Fibroblast of lung (primary cell): ENCODE measurements at regions not wholly inside any gene's neighbourhood (a gene's known extent, or its start where the extent isn't known, plus 50 kb on each side); places are given as distances from the start of the nearest gene placed in this dataset.
"Not testable (repeated sequence)": the region's sequence is repeated elsewhere in the genome, so short reads cannot be mapped to it uniquely, and the experiment has no call there.

Source experiments
- DNase-seq, 2 donors: peaks; one replicate each; pipeline versions ENCODE4 v3.0.0 to v3.0.0-alpha.2; 2010; ENCODE audit warnings: low read depth in 2 of 2
- H2AFZ ChIP-seq: 2 replicates; pipeline ENCODE4 v1.5.1; 2012; ENCODE audit warnings: low read length, control low read depth, inconsistent platforms
- H3K27ac ChIP-seq: 2 replicates; pipeline ENCODE4 v1.5.1; 2011; ENCODE audit warnings: low read length, control low read depth; ENCODE audit not compliant: insufficient read depth
- H3K27me3 ChIP-seq: 2 replicates; pipeline ENCODE4 v1.5.1; 2011; ENCODE audit warnings: mild to moderate bottlenecking, low read length; ENCODE audit not compliant: control insufficient read depth, insufficient read depth
- H3K36me3 ChIP-seq: 2 replicates; pipeline ENCODE4 v1.5.1; 2011; ENCODE audit warnings: low read length; ENCODE audit not compliant: control insufficient read depth, insufficient read depth
- H3K4me1 ChIP-seq: 2 replicates; pipeline ENCODE4 v1.5.1; 2011; ENCODE audit warnings: low read length; ENCODE audit not compliant: control insufficient read depth, insufficient read depth; ENCODE audit errors: extremely low read depth
- H3K4me2 ChIP-seq: 2 replicates; pipeline ENCODE4 v1.5.1; 2011; ENCODE audit warnings: low read length, control low read depth; ENCODE audit not compliant: insufficient read depth; ENCODE audit errors: extremely low read depth
- H3K4me3 ChIP-seq, 4 experiments: fragments of 200-600 bp in 1 of 4; sonication (generic) in 1 of 4; replicated peaks in 1 of 4; 2 replicates each; pipeline ENCODE4 v1.5.1; 2011 to 2016; ENCODE audit warnings: low read length in 4 of 4, low read depth in 3 of 4, mild to moderate bottlenecking in 3 of 4, control low read depth in 2 of 4, inconsistent platforms in 1 of 4, mixed read lengths in 1 of 4; ENCODE audit not compliant: insufficient read depth in 1 of 4; ENCODE audit errors: control extremely low read depth in 1 of 4
- H3K79me2 ChIP-seq: 2 replicates; pipeline ENCODE4 v1.5.1; 2012; ENCODE audit warnings: mild to moderate bottlenecking, low read length, inconsistent platforms; ENCODE audit not compliant: control insufficient read depth, insufficient read depth
- H3K9ac ChIP-seq: 2 replicates; pipeline ENCODE4 v1.5.1; 2011; ENCODE audit warnings: mild to moderate bottlenecking, low read length, control low read depth; ENCODE audit not compliant: insufficient read depth
- H3K9me3 ChIP-seq: 2 replicates; pipeline ENCODE4 v1.5.1; 2012; ENCODE audit warnings: low read depth, low read length; ENCODE audit not compliant: control insufficient read depth, insufficient read depth
- H4K20me1 ChIP-seq: 2 replicates; pipeline ENCODE4 v1.5.1; 2011; ENCODE audit warnings: low read length; ENCODE audit not compliant: control insufficient read depth, insufficient read depth; ENCODE audit errors: extremely low read depth
- EZH2 ChIP-seq: IDR thresholded peaks from 2 replicates; pipeline ENCODE4 v1.5.1; 2012; ENCODE audit warnings: low read length, control low read depth, mild to moderate bottlenecking; ENCODE audit errors: missing control alignments
- TF ChIP-seq, protein P1 (sequence below), 2 donors: IDR thresholded peaks in 1 of 2; conservative IDR thresholded peaks in 1 of 2; 1 replicate in 1 of 2; 2 replicates in 1 of 2; pipeline ENCODE4 v1.5.1; 2011 to 2012; ENCODE audit warnings: low read length in 2 of 2, control low read depth in 1 of 2, inconsistent platforms in 1 of 2, low read depth in 1 of 2, mild to moderate bottlenecking in 1 of 2

DNA sequence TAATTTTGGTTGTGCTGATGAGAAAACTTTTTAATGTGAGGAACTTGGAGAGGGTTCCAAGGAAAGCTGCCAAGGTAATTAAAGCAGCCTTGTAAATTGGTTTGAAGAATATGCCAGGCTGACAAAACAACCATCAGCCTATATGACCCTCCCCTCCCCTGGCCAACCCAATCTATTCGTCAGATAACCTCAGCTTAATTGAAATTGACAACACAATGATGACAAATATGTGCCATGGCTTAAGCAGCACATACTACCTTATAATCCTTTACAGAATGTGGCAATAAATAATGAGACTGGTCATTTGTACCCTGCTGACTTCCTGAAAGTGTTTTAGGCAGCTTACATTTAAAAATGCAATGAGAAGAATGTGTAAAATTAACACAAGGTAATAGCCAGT is 118.2 kb downstream of the EFHB start:
- H3K36me3 ChIP-seq: no peaks in the 10 kb centered on the region
- H3K4me2 ChIP-seq: no peak overlapping the region
- no peaks in the 10 kb centered on the region for H3K27me3 ChIP-seq
- no peaks in the 10 kb centered on the region for H3K79me2 ChIP-seq
- TF ChIP-seq, protein P1, sequence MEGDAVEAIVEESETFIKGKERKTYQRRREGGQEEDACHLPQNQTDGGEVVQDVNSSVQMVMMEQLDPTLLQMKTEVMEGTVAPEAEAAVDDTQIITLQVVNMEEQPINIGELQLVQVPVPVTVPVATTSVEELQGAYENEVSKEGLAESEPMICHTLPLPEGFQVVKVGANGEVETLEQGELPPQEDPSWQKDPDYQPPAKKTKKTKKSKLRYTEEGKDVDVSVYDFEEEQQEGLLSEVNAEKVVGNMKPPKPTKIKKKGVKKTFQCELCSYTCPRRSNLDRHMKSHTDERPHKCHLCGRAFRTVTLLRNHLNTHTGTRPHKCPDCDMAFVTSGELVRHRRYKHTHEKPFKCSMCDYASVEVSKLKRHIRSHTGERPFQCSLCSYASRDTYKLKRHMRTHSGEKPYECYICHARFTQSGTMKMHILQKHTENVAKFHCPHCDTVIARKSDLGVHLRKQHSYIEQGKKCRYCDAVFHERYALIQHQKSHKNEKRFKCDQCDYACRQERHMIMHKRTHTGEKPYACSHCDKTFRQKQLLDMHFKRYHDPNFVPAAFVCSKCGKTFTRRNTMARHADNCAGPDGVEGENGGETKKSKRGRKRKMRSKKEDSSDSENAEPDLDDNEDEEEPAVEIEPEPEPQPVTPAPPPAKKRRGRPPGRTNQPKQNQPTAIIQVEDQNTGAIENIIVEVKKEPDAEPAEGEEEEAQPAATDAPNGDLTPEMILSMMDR (conservative IDR thresholded peaks at IDR 0.05 in 1 of 2, IDR thresholded peaks at IDR 0.05 in 1 of 2; ENCODE audit: low read depth in 1 of 2, low read length in 2 of 2): no peak
- no peak for TF ChIP-seq EZH2
- no peak overlapping the region for H3K9ac ChIP-seq
- no peak overlapping the region for H3K27ac ChIP-seq
- no peak overlapping the region for H3K4me3 ChIP-seq
- H4K20me1 ChIP-seq: no peaks in the 10 kb centered on the region
- DNase-seq: no peak
- no peaks in the 10 kb centered on the region for H3K9me3 ChIP-seq
- H2AFZ ChIP-seq: no peak overlapping the region
- no peaks in the 10 kb centered on the region for H3K4me1 ChIP-seq

DNA sequence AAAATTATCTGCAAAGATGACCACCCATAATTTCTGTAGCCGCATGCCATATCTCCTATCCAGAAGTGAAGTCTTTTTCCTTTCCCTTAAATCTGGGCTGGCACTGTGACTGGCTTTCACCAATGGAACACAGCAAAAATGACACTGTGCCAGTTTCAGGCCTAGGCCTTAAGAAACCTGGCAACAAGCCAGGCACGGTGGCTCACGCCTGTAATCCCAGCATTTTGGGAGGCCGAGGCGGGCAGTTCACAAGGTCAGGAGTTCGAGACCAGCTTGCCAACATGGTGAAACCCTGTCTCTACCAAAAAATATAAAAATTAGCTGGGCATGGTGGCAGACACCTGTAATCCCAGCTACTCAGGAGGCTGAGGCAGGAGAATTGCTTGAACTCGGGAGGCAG is 120.3 kb downstream of the EFHB start:
- not testable (repeated sequence) for H3K27me3 ChIP-seq, DNase-seq, H2AFZ ChIP-seq, H3K79me2 ChIP-seq, H3K9me3 ChIP-seq, H4K20me1 ChIP-seq, H3K4me3 ChIP-seq, H3K4me1 ChIP-seq, H3K36me3 ChIP-seq, H3K27ac ChIP-seq, H3K4me2 ChIP-seq, H3K9ac ChIP-seq

- Histone ChIP-seq H3K9me3 (no peaks in the 10 kb centered on the region), H4K20me1 (no peaks in the 10 kb centered on the region), H3K4me3 (no peak overlapping the region), H3K27ac (no peak overlapping the region), H3K9ac (no peak overlapping the region), H3K4me1 (no peaks in the 10 kb centered on the region), H3K79me2 (no peaks in the 10 kb centered on the region), H3K27me3 (no peaks in the 10 kb centered on the region), H2AFZ (no peak overlapping the region), H3K4me2 (no peak overlapping the region), H3K36me3 (no peaks in the 10 kb centered on the region)
- TF ChIP-seq EZH2: no peak
- TF ChIP-seq, protein P1 (conservative IDR thresholded peaks at IDR 0.05 in 1 of 2, IDR thresholded peaks at IDR 0.05 in 1 of 2; ENCODE audit: low read depth in 1 of 2, low read length in 2 of 2): no peak
- DNase-seq: no peak
Measured at GRCh38 chr3:19811689-19812088, 122.3 kb downstream of the EFHB start.

DNA sequence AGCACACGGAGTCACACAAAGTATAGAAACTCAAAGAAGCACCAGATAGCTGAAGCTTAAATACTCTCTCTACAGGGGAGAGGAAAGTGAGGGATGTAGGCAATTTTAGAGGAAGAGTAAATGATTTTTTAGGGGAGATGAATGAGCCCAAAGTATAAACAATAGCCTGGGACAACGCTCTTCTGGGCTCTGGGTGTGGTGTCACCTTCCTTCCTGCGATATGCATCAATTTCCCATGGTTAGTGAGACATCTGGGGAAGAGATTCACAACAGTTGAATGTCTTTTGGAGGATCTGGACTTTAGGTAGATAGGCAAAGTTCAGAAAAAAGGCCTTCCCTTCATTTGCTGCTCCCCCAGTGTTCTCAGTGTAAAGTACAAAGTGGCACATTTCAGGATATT is 125.2 kb downstream of the EFHB start:
- Histone ChIP-seq H3K4me2 (no peak overlapping the region), H3K4me3 (no peak overlapping the region), H3K36me3 (no peaks in the 10 kb centered on the region), H3K9me3 (no peaks in the 10 kb centered on the region), H4K20me1 (no peaks in the 10 kb centered on the region), H2AFZ (no peak overlapping the region), H3K27me3 (no peaks in the 10 kb centered on the region), H3K4me1 (no peaks in the 10 kb centered on the region), H3K27ac (no peak overlapping the region), H3K9ac (no peak overlapping the region), H3K79me2 (no peaks in the 10 kb centered on the region)
- TF ChIP-seq, protein P1 (conservative IDR thresholded peaks at IDR 0.05 in 1 of 2, IDR thresholded peaks at IDR 0.05 in 1 of 2; ENCODE audit: low read depth in 1 of 2, low read length in 2 of 2): no peak
- DNase-seq: no peak
